Vagina (tissue), 2 donors: ENCODE measurements at regions not wholly inside any gene's neighbourhood (a gene's known extent, or its start where the extent isn't known, plus 50 kb on each side); places are given as distances from the start of the nearest gene placed in this dataset.

Experiments used
- POLR2A ChIP-seq, 2 donors: fragments of 450-650 bp; IDR thresholded peaks; one replicate each; pipeline ENCODE4 v1.6.1; 2017; ENCODE audit warnings: antibody characterized with exemption in 2 of 2, mild to moderate bottlenecking in 2 of 2, moderate library complexity in 2 of 2
- POLR2AphosphoS5 ChIP-seq, 2 donors: sonication (generic); formaldehyde crosslinking; IDR thresholded peaks; one replicate each; pipeline ENCODE4 v1.9.0; 2017; ENCODE audit warnings: antibody characterized with exemption in 2 of 2, mild to moderate bottlenecking in 2 of 2, low read depth in 1 of 2; ENCODE audit not compliant: insufficient read depth in 1 of 2
- TF ChIP-seq, protein P1 (sequence below), 3 experiments: fragments of 450-650 bp in 2 of 3; fragments of 200-600 bp in 1 of 3; sonication (generic) in 1 of 3; IDR thresholded peaks; one replicate each; pipeline ENCODE4 v1.5.1; 2017 to 2019; ENCODE audit warnings: antibody characterized with exemption in 3 of 3, mild to moderate bottlenecking in 2 of 3, moderate library complexity in 2 of 3

DNA sequence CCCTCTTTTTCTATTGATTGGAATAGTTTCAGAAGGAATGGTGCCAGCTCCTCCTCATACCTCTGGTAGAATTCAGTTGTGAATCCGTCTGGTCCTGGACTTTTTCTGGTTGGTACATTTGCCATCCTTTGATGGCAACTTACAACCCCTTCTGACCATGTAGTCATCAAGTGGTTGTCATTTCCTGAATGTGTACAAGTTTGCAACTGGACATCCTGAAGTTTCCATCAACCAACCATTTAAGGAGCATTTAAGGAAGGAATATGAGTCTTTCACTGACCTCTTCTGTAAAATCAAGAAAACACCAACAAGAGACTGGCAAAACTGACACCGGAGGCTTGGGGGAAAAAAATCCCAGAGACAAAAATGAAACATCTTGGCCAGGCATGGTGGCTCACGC, 97.4 kb downstream of the RIN2 start:
- TF ChIP-seq, protein P1, sequence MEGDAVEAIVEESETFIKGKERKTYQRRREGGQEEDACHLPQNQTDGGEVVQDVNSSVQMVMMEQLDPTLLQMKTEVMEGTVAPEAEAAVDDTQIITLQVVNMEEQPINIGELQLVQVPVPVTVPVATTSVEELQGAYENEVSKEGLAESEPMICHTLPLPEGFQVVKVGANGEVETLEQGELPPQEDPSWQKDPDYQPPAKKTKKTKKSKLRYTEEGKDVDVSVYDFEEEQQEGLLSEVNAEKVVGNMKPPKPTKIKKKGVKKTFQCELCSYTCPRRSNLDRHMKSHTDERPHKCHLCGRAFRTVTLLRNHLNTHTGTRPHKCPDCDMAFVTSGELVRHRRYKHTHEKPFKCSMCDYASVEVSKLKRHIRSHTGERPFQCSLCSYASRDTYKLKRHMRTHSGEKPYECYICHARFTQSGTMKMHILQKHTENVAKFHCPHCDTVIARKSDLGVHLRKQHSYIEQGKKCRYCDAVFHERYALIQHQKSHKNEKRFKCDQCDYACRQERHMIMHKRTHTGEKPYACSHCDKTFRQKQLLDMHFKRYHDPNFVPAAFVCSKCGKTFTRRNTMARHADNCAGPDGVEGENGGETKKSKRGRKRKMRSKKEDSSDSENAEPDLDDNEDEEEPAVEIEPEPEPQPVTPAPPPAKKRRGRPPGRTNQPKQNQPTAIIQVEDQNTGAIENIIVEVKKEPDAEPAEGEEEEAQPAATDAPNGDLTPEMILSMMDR (IDR thresholded peaks at IDR 0.05): no peak
- no peak for TF ChIP-seq POLR2A (IDR thresholded peaks at IDR 0.05)
- no peak for TF ChIP-seq POLR2AphosphoS5 (IDR thresholded peaks at IDR 0.05; ENCODE audit: insufficient read depth in 1 of 2, low read depth in 1 of 2)
